Activated CD8-positive, alpha-beta memory T cell treated with anti-CD3 and anti-CD28 coated beads, Interleukin-2, amount 50 U/mL, for 24 hours (primary cell): ENCODE measurements at regions not wholly inside any gene's neighbourhood (a gene's known extent, or its start where the extent isn't known, plus 50 kb on each side); places are given as distances from the start of the nearest gene placed in this dataset.
"Not testable (repeated sequence)": the region's sequence is repeated elsewhere in the genome, so short reads cannot be mapped to it uniquely, and the experiment has no call there.

ENCODE experiments used
- DNase-seq: peaks from one replicate; pipeline ENCODE4 v3.0.0-alpha.2; 2020; ENCODE audit errors: extremely low read depth

DNA sequence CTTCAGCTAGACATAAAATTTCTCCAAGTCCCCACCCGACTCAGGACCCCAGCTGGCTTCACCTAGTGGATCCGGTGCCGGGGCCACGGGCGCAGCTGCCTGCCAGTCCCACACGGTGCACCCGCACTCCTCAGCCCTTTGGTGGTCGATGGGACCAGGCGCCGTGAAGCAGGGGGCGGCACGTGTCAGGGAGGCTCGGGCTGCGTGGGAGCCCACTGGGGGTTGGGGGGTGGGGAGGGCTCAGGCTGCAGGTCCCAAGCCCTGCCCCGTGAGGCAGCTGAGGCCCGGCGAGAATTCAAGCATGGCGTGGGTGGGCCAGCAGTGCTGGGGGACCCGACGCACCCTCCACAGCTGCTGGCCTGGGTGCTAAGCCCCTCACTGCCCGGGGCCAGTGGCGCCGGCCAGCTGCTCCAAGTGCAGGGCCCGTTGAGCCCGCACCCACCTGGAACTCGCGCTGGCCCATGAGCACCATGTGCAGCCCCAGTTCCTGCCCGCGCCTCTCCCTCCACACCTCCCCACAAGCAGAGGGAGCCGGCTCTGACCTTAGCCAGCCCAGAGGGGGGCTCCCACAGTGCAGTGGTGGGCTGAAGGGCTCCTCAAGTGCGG lies 747.0 kb downstream of the FAM181B start:
- DNase-seq = no peak

DNA sequence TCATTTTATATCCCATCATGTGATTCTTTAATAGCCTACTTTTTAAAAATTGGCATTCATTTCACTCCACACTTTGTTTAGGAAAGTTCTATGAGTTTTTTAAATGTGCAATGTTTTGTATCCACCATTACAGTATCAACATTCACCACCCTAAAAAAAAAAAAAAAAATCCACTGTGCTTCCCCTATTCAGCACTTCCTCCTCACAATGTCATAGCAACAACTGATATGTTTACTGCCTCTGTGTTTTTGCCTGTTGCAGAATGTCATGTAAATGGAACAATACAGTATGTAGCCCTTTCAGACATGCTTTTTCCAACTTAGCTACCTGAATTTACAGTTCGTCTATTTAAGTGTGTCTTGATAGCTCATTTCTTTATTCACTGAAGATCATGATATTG lies 754.2 kb downstream of the FAM181B start:
- DNase-seq = no peak

DNA sequence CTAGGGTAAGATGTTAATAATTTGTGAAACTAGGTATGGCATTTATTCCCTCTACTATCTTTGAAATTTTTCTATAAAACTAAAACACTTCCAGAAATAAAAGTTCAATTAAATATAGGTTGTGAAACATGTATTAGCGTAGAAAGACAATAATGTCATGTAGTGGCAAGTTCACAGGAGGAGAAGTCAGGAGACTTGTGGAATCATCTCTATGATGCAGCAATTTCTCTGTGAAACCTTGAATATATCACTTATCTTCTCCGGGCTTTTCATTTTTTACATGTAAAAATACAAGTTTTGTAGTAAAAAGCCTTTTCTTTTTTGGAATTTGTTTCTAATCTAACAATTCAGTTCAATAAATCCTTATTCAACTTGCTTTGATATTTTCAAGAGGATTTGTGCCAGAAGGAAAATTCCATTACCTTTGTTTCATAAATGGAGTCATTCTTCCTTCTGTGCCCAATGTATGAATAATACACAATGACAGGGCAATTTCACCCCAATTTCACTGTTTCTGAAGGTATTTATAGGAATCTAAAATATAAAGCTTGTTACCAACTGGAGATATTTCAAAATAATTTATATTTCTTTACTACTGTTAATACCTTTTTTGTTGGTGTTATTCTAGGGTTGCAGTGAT lies 758.3 kb downstream of the FAM181B start:
- DNase-seq = no peak

DNA sequence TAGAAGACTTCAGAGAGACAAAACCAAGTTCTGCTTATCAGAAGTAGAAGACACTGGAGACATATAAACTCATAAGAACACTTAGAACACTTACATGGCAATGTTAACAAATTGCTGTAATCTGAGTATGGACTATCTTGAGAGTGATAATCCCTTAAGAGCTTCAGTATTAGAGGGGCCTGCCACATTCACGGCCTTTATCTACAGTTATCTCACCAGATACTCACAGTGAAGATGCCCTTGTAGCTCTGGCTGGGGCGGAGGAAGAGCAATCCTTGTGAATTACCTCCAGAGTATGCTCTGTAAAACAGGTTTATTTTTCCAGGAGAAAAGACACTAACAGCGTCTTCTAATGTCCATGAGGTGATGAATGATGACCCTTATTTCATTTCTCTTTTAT lies 762.8 kb downstream of the FAM181B start:
- DNase-seq = no peak

DNA sequence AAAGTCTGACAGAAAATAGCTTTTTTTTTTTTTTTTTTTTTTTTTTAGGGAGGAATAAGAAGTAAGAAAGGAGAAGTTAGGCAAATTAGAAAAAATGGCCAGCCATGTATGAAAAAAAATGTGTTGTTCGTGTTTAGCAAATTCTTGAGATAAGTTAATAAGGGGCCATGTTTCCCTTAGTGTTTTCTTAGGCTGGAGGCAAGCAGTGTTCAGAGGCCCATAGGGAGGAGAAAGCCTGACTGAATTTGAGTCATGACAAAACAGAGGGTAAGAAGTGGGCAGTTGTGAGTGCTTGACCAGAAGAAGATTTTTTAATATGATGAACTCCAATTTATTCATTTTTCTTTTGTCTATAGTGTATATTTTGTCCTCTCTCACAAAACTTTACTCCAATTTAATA lies 766.4 kb downstream of the FAM181B start:
- no peak for DNase-seq

DNA sequence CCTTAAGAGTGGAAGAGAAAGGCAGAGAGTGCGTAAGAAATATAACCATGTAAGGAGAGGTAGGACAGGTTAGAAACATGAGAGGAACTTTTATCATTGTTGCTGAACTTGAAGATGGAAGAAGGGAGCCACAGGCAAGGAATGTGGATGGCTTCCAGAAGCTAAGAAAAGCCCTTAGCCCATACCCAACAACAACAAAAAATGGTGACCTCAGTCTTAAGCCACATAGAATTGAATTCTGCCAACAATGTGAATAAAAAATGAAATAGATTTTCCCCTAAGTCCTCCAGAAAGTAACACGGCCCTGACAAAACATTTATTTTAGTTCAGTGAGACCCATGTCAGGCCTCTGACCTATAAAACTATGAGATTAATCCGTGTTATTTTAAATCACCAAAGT lies 767.3 kb downstream of the FAM181B start:
- no peak for DNase-seq

DNA sequence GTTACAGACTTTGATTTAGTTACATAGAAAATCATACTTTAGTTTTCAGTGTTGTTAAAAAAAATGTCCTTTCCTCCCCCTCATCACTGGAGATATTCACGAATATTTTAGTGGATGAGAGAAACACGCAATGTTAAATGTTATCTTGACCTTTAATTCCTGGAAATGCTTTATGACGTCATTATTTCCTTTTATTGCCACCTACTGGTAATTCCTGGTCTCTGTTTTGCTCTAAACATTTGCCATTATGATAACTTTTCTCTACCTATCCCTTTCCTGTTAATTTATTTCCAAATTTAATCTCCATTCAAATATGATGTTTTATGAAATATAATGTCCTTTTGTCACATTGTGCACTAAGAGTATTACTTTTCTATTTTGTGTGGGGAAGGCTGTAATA lies 770.6 kb downstream of the FAM181B start:
- no peak for DNase-seq

DNA sequence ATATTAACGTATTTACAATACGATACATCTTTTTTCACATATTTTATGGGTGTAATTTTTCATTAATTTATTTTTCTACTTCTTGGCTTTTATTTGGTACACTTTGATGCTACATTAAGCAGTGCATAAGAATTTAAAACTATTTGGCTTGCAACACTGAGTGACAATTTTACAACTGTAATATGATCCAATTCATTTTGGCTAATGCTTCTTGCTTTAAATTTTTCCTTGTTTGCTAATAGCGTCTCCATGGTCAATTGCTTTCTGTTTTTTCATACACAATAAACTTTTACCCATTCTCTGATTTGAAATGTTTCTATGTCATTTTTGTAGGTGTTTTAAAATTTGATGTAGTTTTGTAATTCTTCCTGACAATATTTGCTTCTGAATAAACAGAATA lies 773.2 kb downstream of the FAM181B start:
- DNase-seq = no peak

DNA sequence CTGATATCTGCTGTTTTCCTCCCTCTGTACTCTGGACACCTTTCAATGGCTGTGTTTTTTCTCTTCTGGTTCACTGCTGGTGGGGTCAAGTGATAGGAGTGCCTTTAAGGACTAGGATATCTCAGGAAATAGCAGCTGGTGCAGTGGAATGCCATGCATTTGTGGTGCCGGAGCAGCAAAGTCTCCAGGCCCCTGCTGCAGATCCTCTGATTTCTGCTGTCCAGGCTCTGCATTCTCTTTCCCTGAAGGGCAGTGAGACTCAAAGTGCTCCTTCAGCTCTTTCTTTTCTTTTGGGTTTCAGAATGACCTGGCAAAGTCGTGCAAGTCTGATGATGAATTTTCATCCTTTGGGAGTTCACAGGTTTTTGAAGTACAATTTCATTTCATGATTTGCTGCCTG lies 774.3 kb downstream of the FAM181B start:
- DNase-seq = no peak

DNA sequence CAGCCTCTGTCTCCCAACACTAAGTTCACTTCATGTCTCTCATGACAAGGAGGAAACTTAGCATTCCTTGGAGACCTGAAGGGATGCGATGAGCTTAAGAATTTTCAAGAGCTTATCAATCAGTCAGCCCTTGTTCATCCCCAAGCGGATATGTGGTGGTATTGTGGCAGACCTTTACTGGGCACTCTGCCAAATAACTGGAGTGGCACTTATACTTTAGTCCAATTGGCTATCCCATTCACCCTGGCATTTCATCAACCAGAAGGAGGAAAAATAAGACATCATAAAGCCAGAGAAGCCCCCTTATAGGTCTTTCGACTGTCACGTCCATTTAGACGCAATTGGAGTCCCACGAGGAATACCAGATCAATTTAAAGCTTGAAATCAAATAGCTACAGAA lies 779.4 kb downstream of the FAM181B start:
- not testable (repeated sequence) for DNase-seq

DNA sequence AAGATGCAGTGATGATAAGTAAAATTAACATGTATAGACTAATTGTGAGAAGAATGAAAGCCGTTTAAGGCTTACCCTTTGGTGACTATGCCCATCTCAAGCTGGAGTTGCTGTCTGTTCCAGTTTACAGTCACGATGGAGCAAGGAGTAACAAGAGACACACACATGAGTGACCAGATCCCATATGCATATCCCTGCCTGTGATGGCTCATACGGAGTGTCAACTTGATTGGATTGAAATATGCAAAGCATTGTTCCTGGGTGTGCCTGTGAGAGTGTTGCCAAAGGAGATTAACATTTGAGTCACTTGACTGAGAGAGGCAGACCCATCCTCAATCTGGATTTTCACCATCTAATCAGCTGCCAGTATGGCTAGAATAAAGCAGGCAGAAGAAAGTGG lies 786.8 kb downstream of the FAM181B start:
- no peak for DNase-seq

DNA sequence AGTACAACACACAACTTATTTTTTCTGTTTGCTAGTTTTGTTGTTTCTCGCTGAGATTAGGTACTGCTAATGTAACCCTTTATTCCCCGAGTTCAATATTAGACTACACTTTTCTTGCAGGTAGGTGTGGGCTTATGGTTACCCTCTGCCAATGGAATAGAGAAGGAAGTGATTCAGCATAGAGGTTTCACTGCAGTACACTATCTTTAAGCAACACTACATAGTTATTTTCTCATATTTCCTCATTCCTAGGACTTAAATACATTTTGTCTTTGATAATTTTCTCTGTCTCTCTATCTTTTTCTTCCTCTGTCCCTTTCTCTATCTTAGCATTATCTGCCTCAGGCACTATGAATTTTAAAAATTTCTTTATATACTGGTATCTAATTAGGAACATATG lies 791.0 kb downstream of the FAM181B start:
- no peak for DNase-seq

DNA sequence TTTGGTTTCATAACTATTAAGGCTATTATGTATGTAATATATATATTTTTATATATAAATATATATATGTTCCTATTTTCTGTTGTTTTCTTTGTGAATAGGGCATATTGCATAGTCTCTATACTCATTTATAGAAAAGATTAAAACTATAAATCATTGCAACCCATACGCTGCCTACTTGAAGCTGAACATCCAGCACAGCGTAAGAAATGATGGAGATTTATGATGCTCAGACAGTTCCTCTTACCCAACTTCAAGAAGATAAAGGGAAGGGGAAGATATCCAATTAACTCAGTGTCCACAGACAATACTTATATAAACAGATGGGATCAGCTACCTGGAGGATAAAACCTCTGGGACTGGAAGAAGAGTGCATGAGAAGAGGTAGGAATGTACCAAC lies 791.7 kb downstream of the FAM181B start:
- DNase-seq = no peak

DNA sequence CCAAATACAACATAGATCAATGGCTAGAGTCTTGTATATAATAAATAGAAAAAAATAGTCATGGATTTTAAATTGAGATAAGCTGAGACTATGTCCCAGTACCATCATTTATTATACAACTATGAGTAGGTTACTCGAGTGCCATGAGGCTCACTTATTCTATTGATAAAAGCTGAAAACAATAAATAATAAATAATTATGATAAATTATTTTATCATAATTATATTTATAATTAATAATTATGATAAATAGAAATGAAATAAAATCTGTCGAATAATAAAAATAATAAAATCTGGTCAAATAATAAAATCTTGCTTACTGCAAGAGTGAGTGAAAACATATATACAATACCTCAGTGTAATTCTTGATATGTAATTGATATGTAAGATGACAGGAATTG lies 801.4 kb downstream of the FAM181B start:
- DNase-seq = no peak

DNA sequence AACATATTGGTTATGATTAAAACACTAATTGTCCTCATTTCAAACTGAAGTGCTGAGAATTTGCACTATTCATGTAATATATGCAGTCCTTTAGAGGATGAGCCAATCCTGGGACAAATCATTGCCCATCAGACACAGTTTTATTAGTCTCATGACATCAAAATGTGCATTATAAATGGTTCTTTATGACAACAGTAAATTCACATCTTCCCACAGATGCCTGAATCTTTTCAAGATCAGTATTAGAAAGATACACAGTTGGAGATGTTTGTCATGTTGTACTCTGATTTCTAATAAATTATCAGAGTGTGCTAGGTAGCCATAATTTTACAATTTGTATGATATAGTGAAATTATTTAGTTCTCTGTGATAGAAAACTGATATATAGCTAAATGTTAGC lies 813.5 kb downstream of the FAM181B start:
- no peak for DNase-seq

DNA sequence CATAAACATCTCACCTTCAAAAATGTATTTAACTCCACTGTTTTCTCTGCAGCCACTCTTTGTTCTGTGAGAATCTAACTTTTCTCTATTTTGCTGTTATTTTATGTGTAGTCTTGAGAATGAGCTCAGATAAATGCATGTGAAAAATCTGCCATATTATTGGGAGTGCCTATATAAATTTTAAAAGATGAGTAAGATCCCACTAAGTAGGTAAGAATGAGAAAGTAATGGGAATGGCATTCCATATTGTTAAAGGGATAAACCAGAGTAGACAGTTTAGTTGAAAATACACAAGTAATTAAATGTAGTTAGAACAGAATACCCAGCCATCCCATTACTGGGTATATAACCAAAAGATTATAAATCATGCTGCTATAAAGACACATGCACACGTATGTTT lies 817.2 kb downstream of the FAM181B start:
- no peak for DNase-seq

DNA sequence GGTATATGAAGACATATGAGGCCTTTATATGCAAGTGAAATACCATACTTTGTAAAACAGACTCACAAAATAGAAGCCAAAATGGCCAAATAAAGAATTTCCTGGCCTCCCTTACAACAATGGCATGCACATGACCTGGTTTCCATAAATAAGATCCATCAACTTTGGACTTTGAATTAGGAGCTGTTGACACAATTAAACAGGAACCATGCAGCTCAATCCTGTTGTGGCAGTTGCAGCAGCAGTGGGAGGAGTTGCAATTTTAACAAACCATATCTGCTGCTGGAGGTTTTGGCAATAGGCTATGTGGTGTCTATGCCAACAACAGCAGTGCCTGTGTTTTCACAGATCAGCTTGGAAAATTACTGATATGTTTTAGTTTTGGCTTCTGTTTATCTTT lies 818.6 kb downstream of the FAM181B start:
- DNase-seq = no peak

DNA sequence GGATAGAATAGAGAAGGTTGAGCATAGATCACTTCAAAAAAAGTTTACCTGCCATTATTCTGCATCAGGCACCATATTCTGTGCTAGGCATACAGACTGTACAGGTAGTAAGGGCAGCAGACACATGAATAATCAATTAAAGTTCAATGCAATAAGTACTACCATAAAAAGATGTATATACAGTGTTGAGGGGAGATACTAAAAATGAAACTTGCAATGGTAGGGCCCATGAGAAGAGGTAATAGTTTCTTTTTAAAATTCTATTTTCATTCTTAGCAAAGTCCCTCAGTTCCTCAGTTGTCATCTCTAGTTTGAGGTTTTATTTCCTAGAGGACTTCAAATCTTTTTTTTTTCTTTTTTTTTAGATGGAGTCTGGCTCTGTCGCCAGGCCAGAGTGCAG lies 819.9 kb downstream of the FAM181B start:
- no peak for DNase-seq

DNA sequence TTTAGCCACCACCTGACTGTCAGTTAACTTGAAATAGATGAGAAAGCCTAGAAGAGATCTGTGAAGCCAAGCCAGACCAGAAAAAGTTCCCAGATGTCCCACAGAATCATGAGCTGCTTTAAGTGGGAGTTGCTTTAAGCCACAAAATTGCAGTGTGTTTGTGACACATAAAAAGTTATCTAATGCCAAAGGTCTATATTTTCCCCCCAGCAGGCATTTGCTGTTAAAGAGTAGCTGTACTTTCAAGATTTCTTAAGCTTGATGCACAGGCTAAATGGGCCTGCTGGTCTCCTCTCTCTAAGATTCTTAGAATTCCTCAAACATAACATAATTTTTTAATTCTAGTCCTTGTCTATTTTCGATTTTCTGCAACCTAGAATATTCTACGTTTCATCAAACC lies 825.7 kb downstream of the FAM181B start:
- no peak for DNase-seq

DNA sequence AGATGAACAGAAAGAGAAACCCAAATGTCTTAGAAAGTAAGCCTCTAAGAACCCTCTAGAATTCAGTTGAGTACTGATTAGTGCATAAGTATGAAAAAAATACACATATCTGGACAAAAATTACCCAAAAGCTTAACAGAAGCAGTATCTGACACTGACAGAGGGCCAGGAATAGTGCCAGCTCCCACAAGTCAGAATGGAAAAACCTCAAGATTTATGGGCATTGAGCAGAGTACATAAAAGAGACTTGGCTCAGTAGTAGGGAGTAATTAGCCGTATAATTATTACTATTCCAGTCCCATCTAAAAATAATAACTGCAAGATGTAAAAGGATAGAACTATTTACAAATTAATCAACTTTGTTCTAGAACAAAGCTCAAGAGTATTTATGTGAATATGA lies 834.5 kb downstream of the FAM181B start:
- no peak for DNase-seq

DNA sequence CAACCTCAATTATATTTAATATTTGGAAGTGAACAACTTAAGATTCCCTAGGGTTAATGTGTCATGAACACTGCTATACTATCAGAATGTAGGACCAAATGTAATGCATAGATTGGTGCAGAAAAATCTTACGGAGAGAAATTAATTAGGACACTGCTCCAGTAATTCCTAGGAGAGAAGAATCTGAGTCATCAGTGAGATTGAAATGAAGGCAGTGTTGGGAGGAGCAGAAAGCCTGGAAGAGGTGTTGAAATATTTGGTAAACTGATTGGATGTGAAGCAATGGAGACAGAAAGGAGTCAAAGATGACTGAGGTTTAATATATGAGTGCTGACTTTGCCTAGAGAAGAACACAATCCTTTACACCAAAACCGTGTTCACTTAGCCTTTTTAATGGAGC lies 836.0 kb downstream of the FAM181B start:
- DNase-seq = no peak

DNA sequence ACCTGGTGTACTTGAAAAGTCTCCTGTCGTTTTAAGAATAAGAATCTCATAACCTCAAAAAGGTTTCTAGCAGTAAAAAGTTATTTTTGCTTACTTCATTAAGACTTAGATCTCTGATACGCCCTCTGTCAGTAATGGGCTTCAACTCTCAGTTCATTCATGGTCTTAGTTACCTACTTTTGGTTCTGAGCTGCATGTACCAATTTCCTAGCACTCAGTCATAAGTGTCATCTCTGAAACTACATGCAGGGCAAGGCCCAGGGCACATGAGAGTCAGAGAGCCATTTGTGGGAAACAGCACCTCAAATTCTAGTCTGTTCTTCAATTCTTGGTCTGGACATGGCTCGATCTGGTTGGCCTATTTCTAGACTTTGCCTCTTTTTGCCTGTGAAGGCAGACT lies 838.4 kb downstream of the FAM181B start:
- no peak for DNase-seq

DNA sequence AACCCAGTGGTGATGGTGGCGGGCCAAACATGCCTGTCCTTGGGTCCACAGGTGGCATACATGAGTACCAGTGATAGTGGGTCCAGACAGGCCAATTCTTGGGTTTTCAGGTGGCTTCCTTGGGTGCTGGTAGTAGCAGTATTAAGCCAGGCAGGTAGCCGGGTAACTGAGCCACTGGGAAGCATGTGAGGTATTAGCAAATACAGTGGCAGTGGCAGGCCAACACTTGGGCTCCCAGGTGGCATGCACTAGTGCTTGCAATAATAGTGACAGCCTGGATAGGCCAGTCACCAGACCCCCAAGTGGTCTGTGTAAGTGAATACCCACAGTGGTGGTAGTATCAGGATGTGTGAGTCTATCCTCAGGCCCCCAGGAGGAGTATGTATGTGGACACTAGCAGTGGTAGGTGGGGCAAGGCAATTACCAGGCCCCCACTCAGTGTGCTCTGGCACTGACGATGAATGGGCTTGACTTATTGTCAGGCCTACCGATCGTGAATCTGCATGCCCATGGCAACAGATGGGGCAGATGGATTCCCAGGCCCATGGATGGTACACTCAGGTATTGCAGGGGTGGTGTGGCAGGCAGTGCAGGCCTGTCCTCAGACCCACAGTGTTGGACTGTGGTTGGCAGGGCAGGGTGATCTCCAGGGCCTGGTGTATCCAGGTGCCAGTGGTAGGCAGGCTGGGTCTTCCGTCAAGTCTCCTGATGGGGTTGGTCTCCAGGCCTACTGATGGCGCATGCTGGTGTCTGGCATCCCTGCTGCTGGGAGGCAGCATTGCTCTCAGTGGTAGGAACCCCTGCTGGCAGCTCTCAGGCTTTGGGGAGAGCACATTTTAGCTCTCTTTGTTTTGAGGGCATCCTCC lies 840.7 kb downstream of the FAM181B start:
- DNase-seq = no peak
